Naive thymus-derived CD4-positive, alpha-beta T cell (primary cell): ENCODE measurements at regions not wholly inside any gene's neighbourhood (a gene's known extent, or its start where the extent isn't known, plus 50 kb on each side); places are given as distances from the start of the nearest gene placed in this dataset.

Experiments used
- ATAC-seq: fragments of 150-1000 bp; cut with Tn5 transposase; 2 replicates; pipeline ENCODE4 v1.10.0; 2021; ENCODE audit warnings: mild to moderate bottlenecking, moderate library complexity
- CTCF ChIA-PET: fragments of 350-600 bp; sonication (Branson Sonifier 250); formaldehyde crosslinking; loops from one replicate; lab custom pipeline; 2021; ENCODE audit warnings: antibody characterized with exemption; lab: Charles Lee
- POLR2A ChIA-PET: fragments of 350-600 bp; sonication (Branson Sonifier 250); formaldehyde crosslinking; loops from one replicate; lab custom pipeline; 2021; ENCODE audit warnings: antibody characterized with exemption, inconsistent platforms; lab: Charles Lee
- DNase-seq, 9 donors: peaks; one replicate each; pipeline versions ENCODE4 v3.0.0 to v3.0.0-alpha.2; 2020 to 2022; ENCODE audit warnings: mixed read lengths in 1 of 9
- H3K27ac ChIP-seq: one replicate; pipeline ENCODE4 v1.7.0; 2013; ENCODE audit warnings: mild to moderate bottlenecking, low read depth, low read length, moderate library complexity
- H3K27me3 ChIP-seq, 2 donors: one replicate each; pipeline ENCODE4 v1.7.0; 2013; ENCODE audit warnings: low read length in 2 of 2, mild to moderate bottlenecking in 2 of 2, moderate library complexity in 2 of 2; ENCODE audit not compliant: control insufficient read depth in 2 of 2, insufficient read depth in 2 of 2
- H3K36me3 ChIP-seq, 3 experiments: 1 replicate in 2 of 3; 2 replicates in 1 of 3; pipeline ENCODE4 v1.7.0; 2013; ENCODE audit warnings: low read length in 3 of 3, mild to moderate bottlenecking in 3 of 3, moderate library complexity in 1 of 3; ENCODE audit not compliant: insufficient read depth in 3 of 3, control insufficient read depth in 2 of 3
- H3K4me1 ChIP-seq, 2 donors: one replicate each; pipeline ENCODE4 v1.7.0; 2013; ENCODE audit warnings: low read length in 2 of 2, mild to moderate bottlenecking in 2 of 2, moderate library complexity in 1 of 2; ENCODE audit not compliant: control insufficient read depth in 2 of 2, insufficient read depth in 2 of 2
- H3K4me3 ChIP-seq: 2 replicates; pipeline ENCODE4 v1.7.0; 2013; ENCODE audit warnings: mild to moderate bottlenecking, low read length
- H3K9me3 ChIP-seq, 3 experiments: 1 replicate in 2 of 3; 2 replicates in 1 of 3; pipeline ENCODE4 v1.7.0; 2013; ENCODE audit warnings: low read length in 3 of 3; ENCODE audit not compliant: control insufficient read depth in 2 of 3
- H3K27ac Mint-ChIP-seq, 9 donors: one replicate each; pipeline ENCODE4 v1.8.0; 2020 to 2022; ENCODE audit warnings: mixed read lengths in 9 of 9, mild to moderate bottlenecking in 8 of 9, moderate library complexity in 5 of 9, inconsistent platforms in 2 of 9
- H3K27me3 Mint-ChIP-seq, 5 donors: one replicate each; pipeline ENCODE4 v1.8.0; 2021 to 2022; ENCODE audit warnings: mixed read lengths in 5 of 5, mild to moderate bottlenecking in 1 of 5
- H3K36me3 Mint-ChIP-seq, 5 donors: one replicate each; pipeline ENCODE4 v1.8.0; 2020 to 2022; ENCODE audit warnings: mixed read lengths in 5 of 5, mild to moderate bottlenecking in 3 of 5, inconsistent platforms in 1 of 5
- H3K4me1 Mint-ChIP-seq, 7 donors: one replicate each; pipeline ENCODE4 v1.8.0; 2020 to 2022; ENCODE audit warnings: mixed read lengths in 7 of 7, mild to moderate bottlenecking in 3 of 7, inconsistent platforms in 1 of 7
- H3K4me3 Mint-ChIP-seq, 10 donors: one replicate each; pipeline ENCODE4 v1.8.0; 2020 to 2022; ENCODE audit warnings: mild to moderate bottlenecking in 10 of 10, mixed read lengths in 10 of 10, moderate library complexity in 6 of 10, inconsistent platforms in 2 of 10
- H3K9me3 Mint-ChIP-seq, 11 donors: one replicate each; pipeline ENCODE4 v1.8.0; 2020 to 2022; ENCODE audit warnings: mixed read lengths in 11 of 11, mild to moderate bottlenecking in 4 of 11, inconsistent platforms in 1 of 11, moderate library complexity in 1 of 11
- intact Hi-C, 2 donors: fragments of 100-400 bp; cut with micrococcal nuclease; formaldehyde crosslinking; loops; one replicate each; pipeline ENCODE4 v1.15.1; 2023

GRCh38 chr1:221303623-221304022 lies 424.4 kb downstream of the HLX start:
- no peaks in the 10 kb centered on the region for H3K36me3 ChIP-seq
- Mint-ChIP-seq H3K27ac (no peak overlapping the region), H3K9me3 (peaks cover 0 to 2% (median 0%) of the 10 kb centered on the region in 11 donors), H3K4me1 (no peaks in the 10 kb centered on the region), H3K27me3 (peaks cover 2 to 34% (median 31%) of the 10 kb centered on the region in 5 donors), H3K4me3 (no peak overlapping the region), H3K36me3 (no peaks in the 10 kb centered on the region)
- no peaks in the 10 kb centered on the region for H3K4me1 ChIP-seq
- no peak overlapping the region for H3K27ac ChIP-seq
- POLR2A ChIA-PET, result no interaction called here
- intact Hi-C loops, result no loop called here
- H3K27me3 ChIP-seq, result no peaks in the 10 kb centered on the region
- no peaks in the 10 kb centered on the region for H3K9me3 ChIP-seq
- ATAC-seq (no peak), DNase-seq (no peak)
- H3K4me3 ChIP-seq, result no peak overlapping the region
- CTCF ChIA-PET, result no interaction called here

GRCh38 chr1:221306239-221306638 lies 427.0 kb downstream of the HLX start:
- Mint-ChIP-seq H3K9me3 (peaks cover 0 to 5% (median 2%) of the 10 kb centered on the region in 11 donors), H3K27ac (no peak overlapping the region), H3K4me3 (no peak overlapping the region), H3K36me3 (no peaks in the 10 kb centered on the region), H3K27me3 (peaks cover 0 to 24% (median 22%) of the 10 kb centered on the region in 5 donors), H3K4me1 (no peaks in the 10 kb centered on the region)
- Histone ChIP-seq H3K27ac (no peak overlapping the region), H3K9me3 (no peaks in the 10 kb centered on the region), H3K27me3 (no peaks in the 10 kb centered on the region), H3K36me3 (no peaks in the 10 kb centered on the region), H3K4me1 (no peaks in the 10 kb centered on the region), H3K4me3 (no peak overlapping the region)
- POLR2A ChIA-PET, result no interaction called here
- CTCF ChIA-PET, result no interaction called here
- ATAC-seq (no peak), DNase-seq (no peak)
- intact Hi-C loops, result no loop called here

GRCh38 chr1:221308534-221309511 lies 429.6 kb downstream of the HLX start:
- Mint-ChIP-seq H3K9me3 (peaks cover 0 to 5% (median 3%) of the 10 kb centered on the region in 11 donors), H3K4me1 (no peaks in the 10 kb centered on the region), H3K36me3 (no peaks in the 10 kb centered on the region), H3K4me3 (no peak overlapping the region), H3K27ac (no peak overlapping the region), H3K27me3 (peaks cover 0 to 24% (median 20%) of the 10 kb centered on the region in 5 donors)
- Histone ChIP-seq H3K4me3 (no peak overlapping the region), H3K36me3 (no peaks in the 10 kb centered on the region), H3K27ac (no peak overlapping the region), H3K4me1 (no peaks in the 10 kb centered on the region), H3K27me3 (no peaks in the 10 kb centered on the region), H3K9me3 (no peaks in the 10 kb centered on the region)
- ChIA-PET CTCF (no interaction called here), POLR2A (no interaction called here)
- ATAC-seq (no peak), DNase-seq (no peak)
- intact Hi-C loops, result no loop called here

- Mint-ChIP-seq H3K27ac (no peak overlapping the region), H3K27me3 (peaks cover 0 to 24% (median 20%) of the 10 kb centered on the region in 5 donors), H3K9me3 (peaks cover 0 to 5% (median 3%) of the 10 kb centered on the region in 11 donors), H3K4me3 (no peak overlapping the region), H3K4me1 (no peaks in the 10 kb centered on the region), H3K36me3 (no peaks in the 10 kb centered on the region)
- H3K27ac ChIP-seq, result no peak overlapping the region
- H3K9me3 ChIP-seq, result no peaks in the 10 kb centered on the region
- ChIA-PET CTCF (no interaction called here), POLR2A (no interaction called here)
- H3K27me3 ChIP-seq, result no peaks in the 10 kb centered on the region
- no peaks in the 10 kb centered on the region for H3K36me3 ChIP-seq
- no peaks in the 10 kb centered on the region for H3K4me1 ChIP-seq
- no peak overlapping the region for H3K4me3 ChIP-seq
- no peak for ATAC-seq
- intact Hi-C loops, result no loop called here
- no peak for DNase-seq
These were observed 430.5 kb downstream of the HLX start for GRCh38 chr1:221309723-221310122.

GRCh38 chr1:221310180-221310579 lies 430.9 kb downstream of the HLX start:
- no peaks in the 10 kb centered on the region for H3K27me3 ChIP-seq
- Mint-ChIP-seq H3K4me1 (no peaks in the 10 kb centered on the region), H3K4me3 (no peak overlapping the region), H3K9me3 (peaks cover 0 to 5% (median 3%) of the 10 kb centered on the region in 11 donors), H3K27ac (no peak overlapping the region), H3K27me3 (peaks cover 0 to 24% (median 19%) of the 10 kb centered on the region in 5 donors), H3K36me3 (no peaks in the 10 kb centered on the region)
- DNase-seq, result no peak
- no peak overlapping the region for H3K27ac ChIP-seq
- no peaks in the 10 kb centered on the region for H3K36me3 ChIP-seq
- ChIA-PET CTCF (no interaction called here), POLR2A (no interaction called here)
- intact Hi-C loops, result no loop called here
- no peak for ATAC-seq
- H3K4me1 ChIP-seq, result no peaks in the 10 kb centered on the region
- H3K9me3 ChIP-seq, result no peaks in the 10 kb centered on the region
- no peak overlapping the region for H3K4me3 ChIP-seq

GRCh38 chr1:221315330-221315729 lies 426.6 kb downstream of the DUSP10 start:
- no peaks in the 10 kb centered on the region for H3K36me3 Mint-ChIP-seq
- CTCF ChIA-PET, result no interaction called here

More at GRCh38 chr1:221315330-221315729, 426.6 kb downstream of the DUSP10 start:
- Mint-ChIP-seq H3K4me1 (no peaks in the 10 kb centered on the region), H3K9me3 (peaks cover 0 to 3% (median 0%) of the 10 kb centered on the region in 11 donors), H3K4me3 (no peak overlapping the region), H3K27me3 (peaks cover 0 to 17% (median 16%) of the 10 kb centered on the region in 5 donors), H3K27ac (no peak overlapping the region)
- POLR2A ChIA-PET, result no interaction called here
- DNase-seq, result no peak
- no peaks in the 10 kb centered on the region for H3K36me3 ChIP-seq
- ATAC-seq, result no peak
- H3K9me3 ChIP-seq, result no peaks in the 10 kb centered on the region
- intact Hi-C loops, result no loop called here
- H3K27me3 ChIP-seq, result no peaks in the 10 kb centered on the region
- no peak overlapping the region for H3K27ac ChIP-seq
- H3K4me1 ChIP-seq, result no peaks in the 10 kb centered on the region
- no peak overlapping the region for H3K4me3 ChIP-seq
